OCI-M2 (cell line): ENCODE measurements at regions not wholly inside any gene's neighbourhood (a gene's known extent, or its start where the extent isn't known, plus 50 kb on each side); places are given as distances from the start of the nearest gene placed in this dataset.

ENCODE experiments used
- DNase-seq: peaks from one replicate; lab custom pipeline; 2025; ENCODE audit not compliant: unreplicated experiment; lab: John Stamatoyannopoulos, UW

- no peak for DNase-seq
Measured at GRCh38 chr4:59834943-59835342, 1365.2 kb upstream of the ADGRL3 start.

- no peak for DNase-seq
Measured at GRCh38 chr4:59837751-59838150, 1362.4 kb upstream of the ADGRL3 start.

GRCh38 chr4:59838236-59838635 is 1361.9 kb upstream of the ADGRL3 start:
- DNase-seq = no peak

GRCh38 chr4:59841698-59842097 is 1358.4 kb upstream of the ADGRL3 start:
- no peak for DNase-seq

- DNase-seq = no peak
Measured at GRCh38 chr4:59848457-59848856, 1351.7 kb upstream of the ADGRL3 start.

- DNase-seq = no peak
Measured at GRCh38 chr4:59855630-59856352, 1344.3 kb upstream of the ADGRL3 start.

- DNase-seq = no peak
Measured at GRCh38 chr4:59869056-59869455, 1331.1 kb upstream of the ADGRL3 start.

- no peak for DNase-seq
Measured at GRCh38 chr4:59869559-59869958, 1330.6 kb upstream of the ADGRL3 start.

- DNase-seq = no peak
Measured at GRCh38 chr4:59881632-59882031, 1318.5 kb upstream of the ADGRL3 start.

- DNase-seq = no peak
Measured at GRCh38 chr4:59904331-59904730, 1295.8 kb upstream of the ADGRL3 start.

GRCh38 chr4:59920416-59920815 is 1279.7 kb upstream of the ADGRL3 start:
- DNase-seq = no peak

- DNase-seq = no peak
Measured at GRCh38 chr4:59925290-59925689, 1274.8 kb upstream of the ADGRL3 start.

GRCh38 chr4:59936566-59936965 is 1263.6 kb upstream of the ADGRL3 start:
- DNase-seq = no peak

- no peak for DNase-seq
Measured at GRCh38 chr4:59938166-59938565, 1262.0 kb upstream of the ADGRL3 start.

- no peak for DNase-seq
Measured at GRCh38 chr4:59945277-59945676, 1254.8 kb upstream of the ADGRL3 start.

- no peak for DNase-seq
Measured at GRCh38 chr4:59945716-59946115, 1254.4 kb upstream of the ADGRL3 start.

- no peak for DNase-seq
Measured at GRCh38 chr4:59956366-59956765, 1243.8 kb upstream of the ADGRL3 start.

- no peak for DNase-seq
Measured at GRCh38 chr4:59960143-59960542, 1240.0 kb upstream of the ADGRL3 start.

- DNase-seq = no peak
Measured at GRCh38 chr4:59966758-59967157, 1233.4 kb upstream of the ADGRL3 start.

- no peak for DNase-seq
Measured at GRCh38 chr4:59968796-59969195, 1231.3 kb upstream of the ADGRL3 start.

- no peak for DNase-seq
Measured at GRCh38 chr4:59969909-59970308, 1230.2 kb upstream of the ADGRL3 start.

- DNase-seq = no peak
Measured at GRCh38 chr4:59971952-59972351, 1228.2 kb upstream of the ADGRL3 start.

- DNase-seq = no peak
Measured at GRCh38 chr4:59973492-59973891, 1226.6 kb upstream of the ADGRL3 start.
